ENCODE measurements at regions not wholly inside any gene's neighbourhood (a gene's known extent, or its start where the extent isn't known, plus 50 kb on each side); places are given as distances from the start of the nearest gene placed in this dataset.

DNA sequence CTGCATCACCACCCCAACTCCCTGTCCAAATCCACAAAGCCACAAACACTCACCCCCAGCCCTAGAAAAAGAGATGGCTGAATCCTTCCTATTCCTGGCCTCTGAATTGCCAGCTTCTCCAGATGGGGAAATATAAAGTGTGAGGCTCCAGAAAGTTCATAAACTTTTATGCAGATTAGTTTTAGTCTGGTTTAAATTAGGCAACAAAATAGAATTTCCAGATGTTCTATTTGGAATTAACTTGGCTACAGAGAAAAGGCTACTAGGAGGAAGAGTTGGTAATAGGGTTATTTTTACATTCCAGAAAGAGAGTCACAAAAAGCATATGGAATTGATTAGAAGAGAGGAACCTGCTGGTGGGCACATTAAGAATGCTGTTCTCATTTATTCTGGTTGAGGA is 56.0 kb downstream of the EN1 start:
- Histone ChIP-seq H3K9ac (ENCODE audit: low read depth, low read length) (no peak overlapping the region), H3K36me3 (ENCODE audit: control insufficient read depth, insufficient read depth, low read length) (no peaks in the 10 kb centered on the region), H3K4me1 (ENCODE audit: control insufficient read depth, insufficient read depth, low read length) (no peaks in the 10 kb centered on the region), H3K4me3 (ENCODE audit: low read depth, low read length) (no peak overlapping the region), H3K27me3 (ENCODE audit: control insufficient read depth, insufficient read depth, low read length) (peaks cover 24% of the 10 kb centered on the region), H3K9me3 (ENCODE audit: control insufficient read depth, insufficient read depth, low read length) (no peaks in the 10 kb centered on the region)

DNA sequence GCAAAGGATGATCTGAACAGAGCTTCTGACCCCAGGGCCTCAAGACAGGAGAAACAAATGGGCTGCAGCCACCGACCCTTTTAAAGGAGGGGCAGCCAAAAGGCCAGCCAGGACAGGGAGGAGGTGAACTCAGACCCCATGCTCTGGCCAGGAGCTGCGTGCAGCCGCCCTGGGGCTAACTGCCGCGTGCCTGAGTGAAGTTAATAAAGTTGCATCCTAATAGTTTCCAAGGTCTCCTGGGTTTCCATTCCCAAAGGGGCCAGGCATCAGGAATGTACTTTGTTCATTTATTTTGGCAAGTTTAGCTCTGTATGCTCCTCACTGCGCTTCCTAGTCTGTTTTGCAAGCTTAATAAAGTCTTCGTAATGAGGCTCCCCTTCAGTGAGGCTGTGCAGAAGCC is 60.7 kb downstream of the EN1 start:
- Histone ChIP-seq H3K9me3 (ENCODE audit: control insufficient read depth, insufficient read depth, low read length) (no peaks in the 10 kb centered on the region), H3K4me3 (ENCODE audit: low read depth, low read length) (no peak overlapping the region), H3K36me3 (ENCODE audit: control insufficient read depth, insufficient read depth, low read length) (no peaks in the 10 kb centered on the region), H3K27me3 (ENCODE audit: control insufficient read depth, insufficient read depth, low read length) (peaks cover 12% of the 10 kb centered on the region), H3K4me1 (ENCODE audit: control insufficient read depth, insufficient read depth, low read length) (no peaks in the 10 kb centered on the region), H3K9ac (ENCODE audit: low read depth, low read length) (no peak overlapping the region)

DNA sequence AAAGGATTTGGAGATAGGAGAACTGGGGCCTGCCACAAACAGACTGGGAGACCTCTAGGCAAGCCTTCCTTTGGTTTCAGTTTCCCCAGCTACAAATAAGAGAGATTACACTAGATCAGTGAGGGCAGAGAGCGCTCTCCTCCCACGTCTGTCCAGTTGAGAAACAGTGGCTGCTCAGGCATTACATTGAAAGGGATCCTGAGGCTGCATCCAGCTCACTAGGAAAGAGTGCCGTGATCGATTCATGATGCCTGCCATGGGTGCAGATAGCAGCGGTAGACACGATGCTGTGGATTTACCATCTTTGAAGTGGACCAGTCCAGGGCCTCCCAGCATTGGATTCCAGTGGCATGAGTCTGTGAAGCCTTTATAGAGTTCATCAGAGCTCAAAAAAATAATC is 62.6 kb downstream of the EN1 start:
- H3K36me3 ChIP-seq (ENCODE audit: control insufficient read depth, insufficient read depth, low read length), result no peaks in the 10 kb centered on the region
- H3K27me3 ChIP-seq (ENCODE audit: control insufficient read depth, insufficient read depth, low read length), result peaks cover 9% of the 10 kb centered on the region
- H3K4me1 ChIP-seq (ENCODE audit: control insufficient read depth, insufficient read depth, low read length), result no peaks in the 10 kb centered on the region
- H3K9ac ChIP-seq (ENCODE audit: low read depth, low read length), result no peak overlapping the region
- no peak overlapping the region for H3K4me3 ChIP-seq (ENCODE audit: low read depth, low read length)
- no peaks in the 10 kb centered on the region for H3K9me3 ChIP-seq (ENCODE audit: control insufficient read depth, insufficient read depth, low read length)

DNA sequence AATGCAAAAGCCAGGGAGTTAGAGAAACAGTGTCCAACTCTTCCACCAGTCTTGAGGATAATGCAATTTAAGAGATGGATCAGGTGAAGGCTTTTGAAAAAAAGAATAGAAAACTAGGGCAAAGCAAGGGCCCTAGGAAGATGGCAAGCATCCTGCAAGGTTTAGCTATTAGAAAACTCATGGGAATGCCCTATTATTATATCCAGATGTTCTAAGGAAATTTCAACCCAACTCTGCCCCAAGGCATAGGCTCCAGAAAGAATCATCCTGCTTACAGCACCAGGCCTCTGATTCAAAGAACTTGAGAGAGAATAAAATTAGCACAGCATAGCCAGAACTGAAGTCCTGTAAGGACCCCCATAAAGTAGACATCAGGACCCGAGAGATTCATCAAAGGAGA is 68.1 kb downstream of the EN1 start:
- H3K27me3 ChIP-seq (ENCODE audit: control insufficient read depth, insufficient read depth, low read length), result peaks cover 27% of the 10 kb centered on the region
- H3K4me1 ChIP-seq (ENCODE audit: control insufficient read depth, insufficient read depth, low read length), result peaks cover 4% of the 10 kb centered on the region
- no peak overlapping the region for H3K9ac ChIP-seq (ENCODE audit: low read depth, low read length)
- no peaks in the 10 kb centered on the region for H3K9me3 ChIP-seq (ENCODE audit: control insufficient read depth, insufficient read depth, low read length)
- no peak overlapping the region for H3K4me3 ChIP-seq (ENCODE audit: low read depth, low read length)
- no peaks in the 10 kb centered on the region for H3K36me3 ChIP-seq (ENCODE audit: control insufficient read depth, insufficient read depth, low read length)

DNA sequence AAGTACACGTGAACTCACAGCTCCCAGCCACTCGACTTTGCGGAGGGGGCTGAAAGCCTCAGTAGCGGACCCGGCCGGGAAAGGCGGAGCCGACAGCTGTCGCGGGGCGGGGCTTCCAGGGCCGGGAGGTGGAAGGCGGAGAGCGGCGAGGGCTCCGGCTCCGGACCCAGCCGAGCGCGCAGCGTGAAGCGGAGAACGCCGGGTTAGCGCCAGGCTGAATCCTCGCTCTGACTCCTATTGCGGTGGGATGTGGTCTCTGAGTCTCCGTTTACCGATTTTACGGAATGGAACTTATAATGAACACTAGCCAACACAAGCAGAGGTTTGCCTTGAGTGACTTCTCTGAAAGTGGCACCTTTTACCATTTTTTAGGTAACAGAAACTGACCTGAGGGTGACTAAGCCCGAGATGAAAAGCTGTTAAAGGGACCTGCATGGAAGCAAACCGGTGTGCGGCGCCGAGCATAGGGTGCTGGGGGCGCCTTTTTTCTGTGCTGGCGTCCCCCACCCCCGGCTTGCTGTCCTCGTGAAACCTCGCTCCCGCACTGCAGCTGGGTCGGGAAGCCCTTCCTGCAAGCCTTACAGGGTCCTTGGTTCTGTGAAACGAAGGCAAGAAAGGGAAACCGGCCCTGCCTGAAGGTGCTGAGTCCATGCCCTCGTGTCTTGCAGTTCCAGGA is 72.9 kb downstream of the EN1 start:
- H3K27me3 ChIP-seq (ENCODE audit: control insufficient read depth, insufficient read depth, low read length), result peaks cover 64% of the 10 kb centered on the region
- H3K9ac ChIP-seq (ENCODE audit: low read depth, low read length), result peak overlapping the region; percentile 37

DNA sequence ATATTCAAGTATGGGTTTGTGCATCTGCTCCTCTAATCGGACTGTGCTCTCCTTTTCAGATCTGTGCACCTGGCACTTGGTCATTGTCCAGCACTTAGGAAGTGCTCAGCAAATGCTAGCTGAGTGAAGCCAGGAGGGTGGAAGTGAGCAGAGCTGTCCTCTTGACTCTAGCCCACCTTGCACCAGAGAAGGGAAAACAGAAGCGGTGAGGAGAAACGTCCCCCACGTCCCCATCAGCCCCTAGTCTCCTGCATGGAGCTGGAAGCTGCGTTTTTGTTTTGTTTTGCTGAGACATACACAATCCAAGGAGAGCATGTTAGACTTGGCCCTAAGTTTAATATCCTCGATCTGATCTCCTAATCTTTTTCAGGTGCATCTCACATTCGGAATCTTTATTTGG is 73.6 kb downstream of the EN1 start:
- no peaks in the 10 kb centered on the region for H3K36me3 ChIP-seq (ENCODE audit: control insufficient read depth, insufficient read depth, low read length)
- no peaks in the 10 kb centered on the region for H3K9me3 ChIP-seq (ENCODE audit: control insufficient read depth, insufficient read depth, low read length)
- no peak overlapping the region for H3K9ac ChIP-seq (ENCODE audit: low read depth, low read length)
- peaks cover 58% of the 10 kb centered on the region for H3K27me3 ChIP-seq (ENCODE audit: control insufficient read depth, insufficient read depth, low read length)
- H3K4me1 ChIP-seq (ENCODE audit: control insufficient read depth, insufficient read depth, low read length), result peaks cover 4% of the 10 kb centered on the region
- peak overlapping the region; percentile 1 for H3K4me3 ChIP-seq (ENCODE audit: low read depth, low read length)

More for the DNA sequence above, 72.9 kb downstream of the EN1 start:
- H3K9me3 ChIP-seq (ENCODE audit: control insufficient read depth, insufficient read depth, low read length), result no peaks in the 10 kb centered on the region
- H3K4me1 ChIP-seq (ENCODE audit: control insufficient read depth, insufficient read depth, low read length), result peaks cover 4% of the 10 kb centered on the region
- no peaks in the 10 kb centered on the region for H3K36me3 ChIP-seq (ENCODE audit: control insufficient read depth, insufficient read depth, low read length)
- peak overlapping the region; percentile 55 for H3K4me3 ChIP-seq (ENCODE audit: low read depth, low read length)

DNA sequence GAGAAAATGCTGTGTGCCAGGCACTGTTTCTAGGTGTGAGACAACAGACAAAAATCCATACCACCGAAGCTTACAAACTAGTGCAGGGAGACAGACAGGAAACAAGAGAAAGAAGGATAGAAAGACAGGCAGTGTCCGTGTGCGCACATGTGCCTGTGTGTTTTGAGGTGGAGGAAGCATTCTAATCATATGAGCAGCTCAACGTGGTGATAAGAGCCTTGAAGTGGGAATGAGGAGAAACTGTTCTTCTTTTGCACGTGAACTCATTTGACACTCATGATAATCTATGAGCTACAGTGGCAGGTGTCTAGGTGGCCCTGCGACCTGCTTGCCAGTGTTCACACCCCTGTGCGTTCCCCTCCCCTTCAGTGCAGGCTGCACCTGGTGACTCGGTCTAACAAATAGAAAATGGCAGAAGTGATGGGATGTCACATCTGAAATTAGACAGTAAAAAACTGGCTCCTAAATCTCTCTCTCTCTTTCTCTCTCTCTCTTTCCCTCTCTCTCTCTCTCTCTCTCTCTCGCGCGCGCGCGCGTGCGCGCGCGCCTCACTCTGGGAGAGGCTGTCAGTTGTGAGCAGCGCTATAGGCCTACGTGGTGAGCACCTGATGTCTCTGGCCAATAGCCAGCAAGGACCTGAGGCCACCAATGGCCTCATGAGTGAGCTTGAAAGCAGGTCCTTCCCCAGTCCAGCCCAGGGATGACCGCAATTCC is 74.8 kb downstream of the EN1 start:
- H3K4me3 ChIP-seq (ENCODE audit: low read depth, low read length), result no peak overlapping the region
- H3K27me3 ChIP-seq (ENCODE audit: control insufficient read depth, insufficient read depth, low read length), result peaks cover 62% of the 10 kb centered on the region
- H3K36me3 ChIP-seq (ENCODE audit: control insufficient read depth, insufficient read depth, low read length), result no peaks in the 10 kb centered on the region
- H3K9ac ChIP-seq (ENCODE audit: low read depth, low read length), result no peak overlapping the region
- no peaks in the 10 kb centered on the region for H3K9me3 ChIP-seq (ENCODE audit: control insufficient read depth, insufficient read depth, low read length)
- peaks cover 4% of the 10 kb centered on the region for H3K4me1 ChIP-seq (ENCODE audit: control insufficient read depth, insufficient read depth, low read length)

DNA sequence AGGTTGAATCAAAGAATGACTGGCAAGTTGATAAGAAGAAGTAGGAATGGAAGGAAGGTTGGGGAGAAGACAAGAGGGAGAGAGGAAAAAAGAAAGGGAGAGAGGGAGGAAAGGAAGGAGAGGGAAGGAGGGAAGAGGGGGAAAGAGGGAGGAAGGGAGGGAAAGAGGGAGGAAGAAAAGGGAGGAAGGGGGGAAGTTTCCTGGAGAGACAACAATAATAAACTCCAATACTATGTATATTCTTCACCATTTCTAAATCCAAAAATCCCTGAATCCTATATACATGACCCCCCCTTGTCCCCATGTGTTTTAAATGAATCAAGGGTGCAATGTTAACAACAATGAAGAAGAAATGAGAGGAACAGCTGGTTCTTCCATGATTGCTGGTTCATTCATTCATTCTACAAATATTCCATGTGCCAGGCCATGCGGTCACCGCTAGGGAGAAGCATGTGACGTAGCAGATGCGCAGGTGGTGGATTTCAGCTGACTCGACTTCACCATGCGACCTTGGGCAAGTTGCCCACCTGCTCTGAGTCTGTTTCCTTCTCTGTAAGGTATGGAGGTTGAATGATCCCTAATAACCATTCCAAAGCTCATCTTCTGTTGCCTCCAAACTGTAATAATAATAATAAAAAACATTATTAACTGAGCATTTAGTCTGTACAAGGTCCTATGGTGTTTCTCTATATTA is 77.6 kb downstream of the EN1 start:
- Histone ChIP-seq H3K4me3 (ENCODE audit: low read depth, low read length) (no peak overlapping the region), H3K36me3 (ENCODE audit: control insufficient read depth, insufficient read depth, low read length) (no peaks in the 10 kb centered on the region), H3K4me1 (ENCODE audit: control insufficient read depth, insufficient read depth, low read length) (no peaks in the 10 kb centered on the region), H3K9ac (ENCODE audit: low read depth, low read length) (no peak overlapping the region), H3K27me3 (ENCODE audit: control insufficient read depth, insufficient read depth, low read length) (peaks cover 66% of the 10 kb centered on the region), H3K9me3 (ENCODE audit: control insufficient read depth, insufficient read depth, low read length) (no peaks in the 10 kb centered on the region)

DNA sequence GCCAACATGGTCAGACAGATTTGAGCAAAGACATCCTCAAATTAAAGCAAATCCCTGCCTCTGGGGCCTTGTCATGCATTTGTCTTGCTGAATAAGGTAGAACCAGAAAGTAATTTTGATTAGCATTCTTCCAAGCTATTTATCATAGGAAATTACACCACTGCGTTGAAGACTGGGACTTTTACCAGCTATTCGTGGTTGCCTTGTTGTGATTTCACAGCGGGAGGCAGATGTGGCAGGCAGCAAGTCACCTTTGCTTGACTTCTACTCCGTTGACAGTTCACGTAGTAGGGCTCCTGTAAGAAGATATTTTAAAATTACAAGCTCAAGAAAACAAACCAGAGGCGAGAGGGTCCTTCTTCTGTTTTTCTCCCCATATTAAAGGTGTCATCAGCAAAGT is 80.6 kb downstream of the EN1 start:
- Histone ChIP-seq H3K4me1 (ENCODE audit: control insufficient read depth, insufficient read depth, low read length) (no peaks in the 10 kb centered on the region), H3K9me3 (ENCODE audit: control insufficient read depth, insufficient read depth, low read length) (no peaks in the 10 kb centered on the region), H3K4me3 (ENCODE audit: low read depth, low read length) (no peak overlapping the region), H3K27me3 (ENCODE audit: control insufficient read depth, insufficient read depth, low read length) (peaks cover 58% of the 10 kb centered on the region), H3K36me3 (ENCODE audit: control insufficient read depth, insufficient read depth, low read length) (no peaks in the 10 kb centered on the region), H3K9ac (ENCODE audit: low read depth, low read length) (no peak overlapping the region)

DNA sequence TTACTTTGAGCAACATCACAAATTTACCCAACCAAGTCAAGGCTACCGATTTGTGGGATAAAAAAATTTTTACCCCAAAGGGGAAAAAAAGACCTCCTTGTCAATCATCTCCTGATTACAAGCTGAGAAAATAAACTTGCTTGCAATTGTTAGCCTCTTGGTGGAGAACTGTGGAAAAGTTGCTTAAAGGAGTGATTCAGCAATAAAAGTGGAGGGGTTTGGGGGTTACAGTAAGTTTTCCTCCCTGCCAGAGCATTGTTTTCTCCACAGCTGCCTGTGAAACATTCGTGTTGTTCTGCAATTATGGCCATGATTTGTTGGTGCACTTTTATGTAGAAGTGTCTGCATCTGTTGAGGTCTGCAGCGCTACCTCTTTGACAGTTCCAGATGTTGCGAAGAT is 82.6 kb downstream of the EN1 start:
- H3K9me3 ChIP-seq (ENCODE audit: control insufficient read depth, insufficient read depth, low read length), result no peaks in the 10 kb centered on the region
- H3K36me3 ChIP-seq (ENCODE audit: control insufficient read depth, insufficient read depth, low read length), result no peaks in the 10 kb centered on the region
- peaks cover 43% of the 10 kb centered on the region for H3K27me3 ChIP-seq (ENCODE audit: control insufficient read depth, insufficient read depth, low read length)
- no peaks in the 10 kb centered on the region for H3K4me1 ChIP-seq (ENCODE audit: control insufficient read depth, insufficient read depth, low read length)
- H3K9ac ChIP-seq (ENCODE audit: low read depth, low read length), result no peak overlapping the region
- no peak overlapping the region for H3K4me3 ChIP-seq (ENCODE audit: low read depth, low read length)

DNA sequence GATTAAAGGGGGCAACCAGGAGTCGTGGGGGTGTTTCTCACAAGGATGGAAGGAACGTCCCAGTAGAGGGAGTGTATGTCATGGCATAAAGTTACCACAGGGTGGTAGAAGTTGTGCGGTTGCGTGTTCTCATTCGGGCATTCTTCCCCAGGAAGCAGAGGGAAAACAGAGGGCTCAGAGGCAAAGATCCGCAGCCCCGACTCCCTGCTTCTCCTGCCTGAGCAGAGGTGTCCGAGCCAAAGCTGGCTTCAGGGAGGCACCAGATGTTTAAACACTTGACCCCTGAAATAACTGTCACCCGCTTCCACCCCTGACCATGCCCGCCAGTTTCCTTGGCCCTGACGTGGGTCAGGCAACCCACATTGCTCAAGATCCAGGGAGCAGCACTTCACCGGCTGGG is 83.7 kb downstream of the EN1 start:
- Histone ChIP-seq H3K9me3 (ENCODE audit: control insufficient read depth, insufficient read depth, low read length) (no peaks in the 10 kb centered on the region), H3K27me3 (ENCODE audit: control insufficient read depth, insufficient read depth, low read length) (peaks cover 43% of the 10 kb centered on the region), H3K36me3 (ENCODE audit: control insufficient read depth, insufficient read depth, low read length) (no peaks in the 10 kb centered on the region), H3K9ac (ENCODE audit: low read depth, low read length) (no peak overlapping the region), H3K4me1 (ENCODE audit: control insufficient read depth, insufficient read depth, low read length) (no peaks in the 10 kb centered on the region), H3K4me3 (ENCODE audit: low read depth, low read length) (no peak overlapping the region)

DNA sequence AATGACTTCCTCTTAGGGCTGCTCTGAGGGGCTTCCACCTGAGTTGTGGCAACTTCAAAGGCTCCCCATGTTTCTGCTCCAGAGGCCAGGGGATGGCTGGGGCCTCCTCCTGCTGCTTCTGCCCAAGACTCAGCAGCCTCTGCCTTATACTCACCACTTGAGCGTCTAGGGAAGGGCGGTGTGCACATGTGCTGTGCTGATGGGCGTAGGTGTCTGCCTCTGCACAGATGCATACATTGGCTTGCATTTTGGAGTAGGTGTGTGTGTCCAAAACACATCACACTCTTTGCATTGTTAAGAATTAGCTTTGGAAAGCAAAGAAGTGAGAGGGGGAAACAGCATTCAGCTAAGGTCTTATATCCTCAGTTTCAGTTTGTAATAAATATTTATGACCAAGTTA is 85.2 kb downstream of the EN1 start:
- H3K9me3 ChIP-seq (ENCODE audit: control insufficient read depth, insufficient read depth, low read length), result no peaks in the 10 kb centered on the region
- peaks cover 36% of the 10 kb centered on the region for H3K27me3 ChIP-seq (ENCODE audit: control insufficient read depth, insufficient read depth, low read length)
- H3K9ac ChIP-seq (ENCODE audit: low read depth, low read length), result no peak overlapping the region
- H3K4me1 ChIP-seq (ENCODE audit: control insufficient read depth, insufficient read depth, low read length), result no peaks in the 10 kb centered on the region
- H3K36me3 ChIP-seq (ENCODE audit: control insufficient read depth, insufficient read depth, low read length), result no peaks in the 10 kb centered on the region
- no peak overlapping the region for H3K4me3 ChIP-seq (ENCODE audit: low read depth, low read length)
